Upper lobe of right lung (tissue), 1 donor: ENCODE measurements at regions not wholly inside any gene's neighbourhood (a gene's known extent, or its start where the extent isn't known, plus 50 kb on each side); places are given as distances from the start of the nearest gene placed in this dataset.

Source experiments
- ATAC-seq: fragments of 200-7000 bp; cut with Tn5 transposase; one replicate; pipeline ENCODE4 v1.9.1; 2020; ENCODE audit warnings: mild to moderate bottlenecking, moderate library complexity
- DNase-seq: peaks from one replicate; pipeline ENCODE4 v3.0.0-alpha.2; 2020
- H3K27ac ChIP-seq: fragments of 200-600 bp; one replicate; pipeline ENCODE4 v1.8.0; 2022
- H3K27me3 ChIP-seq: fragments of 200-600 bp; one replicate; pipeline ENCODE4 v1.8.0; 2022; ENCODE audit warnings: mild to moderate bottlenecking
- H3K36me3 ChIP-seq: fragments of 200-600 bp; one replicate; pipeline ENCODE4 v1.8.0; 2022
- H3K4me1 ChIP-seq: fragments of 200-600 bp; one replicate; pipeline ENCODE4 v1.8.0; 2022
- H3K4me3 ChIP-seq: fragments of 200-600 bp; one replicate; pipeline ENCODE4 v1.8.0; 2022; ENCODE audit warnings: mild to moderate bottlenecking
- H3K9me3 ChIP-seq: fragments of 200-600 bp; one replicate; pipeline ENCODE4 v1.8.0; 2022
- CTCF ChIP-seq: fragments of 200-600 bp; IDR thresholded peaks from one replicate; pipeline ENCODE4 v1.8.0; 2022; ENCODE audit warnings: antibody characterized with exemption
- intact Hi-C: fragments of 100-400 bp; cut with DNase I; formaldehyde crosslinking; loops from one replicate; pipeline ENCODE4 v1.11.0; 2022
- donor health status: DM: no; HTN: yes; CAD: no; lungs with severe emphysema.

DNA sequence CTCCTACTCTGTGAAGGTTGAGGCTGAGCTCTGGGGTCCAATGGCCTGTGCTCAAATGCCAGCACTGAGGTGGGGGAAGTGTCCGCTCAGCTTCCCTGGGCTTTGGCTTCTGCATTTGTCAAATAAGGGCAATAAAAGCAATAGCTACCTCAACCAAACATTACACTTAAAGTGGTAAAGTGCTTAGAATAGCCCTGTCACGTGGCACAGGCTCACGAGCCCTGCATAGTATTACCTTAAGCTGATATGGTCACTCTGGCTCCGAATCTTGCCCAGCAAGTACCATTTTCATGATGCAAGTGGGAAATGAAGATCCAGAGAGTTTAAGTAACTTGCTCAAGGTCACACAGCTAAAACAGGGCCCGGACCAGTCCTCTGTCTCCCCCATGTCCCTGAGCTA, 451.1 kb upstream of the ZMIZ1 start:
- no peak for DNase-seq
- no peak for TF ChIP-seq CTCF
- no peaks in the 10 kb centered on the region for H3K4me1 ChIP-seq
- H3K27me3 ChIP-seq, result no peaks in the 10 kb centered on the region
- no peaks in the 10 kb centered on the region for H3K36me3 ChIP-seq
- H3K9me3 ChIP-seq, result no peaks in the 10 kb centered on the region
- ATAC-seq, result no peak
- no peak overlapping the region for H3K4me3 ChIP-seq
- no peak overlapping the region for H3K27ac ChIP-seq
- intact Hi-C loops, result no loop called here

- ATAC-seq, result no peak
- Histone ChIP-seq H3K4me3 (no peak overlapping the region), H3K36me3 (no peaks in the 10 kb centered on the region), H3K27me3 (no peaks in the 10 kb centered on the region), H3K9me3 (no peaks in the 10 kb centered on the region), H3K4me1 (no peaks in the 10 kb centered on the region), H3K27ac (no peak overlapping the region)
- no peak for TF ChIP-seq CTCF
- intact Hi-C loops, result no loop called here
- DNase-seq, result no peak
Measured at GRCh38 chr10:78618050-78618449, 450.7 kb upstream of the ZMIZ1 start.

DNA sequence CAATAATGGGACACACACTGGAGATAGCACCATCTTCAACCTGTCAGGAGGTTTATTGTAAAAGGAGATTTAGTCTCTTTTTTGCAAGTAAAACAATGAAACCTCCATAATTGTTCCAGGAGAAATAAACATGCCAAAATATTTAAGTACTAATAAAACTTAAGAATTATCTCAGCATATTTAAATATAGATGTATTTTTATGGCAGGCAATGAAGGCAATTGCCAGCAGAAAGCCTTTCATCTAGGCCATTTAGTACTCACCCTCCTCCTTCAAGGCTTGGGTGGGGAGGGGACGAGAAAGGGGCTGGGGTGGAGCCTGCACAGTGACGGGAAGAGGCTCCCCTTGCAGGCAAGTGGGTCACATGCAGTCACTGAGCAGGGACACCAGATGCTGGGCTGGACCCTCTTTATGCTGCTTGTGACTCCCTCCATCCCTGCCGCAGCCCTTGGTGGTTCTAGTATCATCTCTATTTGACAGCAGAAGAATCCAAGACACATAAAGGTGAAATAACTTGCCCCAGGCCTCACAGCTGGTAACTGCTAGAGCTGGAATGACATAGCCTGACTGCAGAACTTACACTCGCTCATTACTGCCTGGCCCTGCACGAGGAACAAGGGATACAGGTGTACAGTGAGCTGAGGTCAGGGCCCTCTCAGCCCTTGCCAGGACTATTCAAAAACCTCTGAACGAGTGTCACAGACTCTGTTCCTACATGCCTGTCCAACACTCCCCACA, 449.5 kb upstream of the ZMIZ1 start:
- DNase-seq (no peak), ATAC-seq (no peak)
- Histone ChIP-seq H3K27me3 (no peaks in the 10 kb centered on the region), H3K4me1 (no peaks in the 10 kb centered on the region), H3K36me3 (no peaks in the 10 kb centered on the region), H3K9me3 (no peaks in the 10 kb centered on the region), H3K27ac (no peak overlapping the region), H3K4me3 (no peak overlapping the region)
- intact Hi-C loops, result no loop called here
- TF ChIP-seq CTCF, result no peak

DNA sequence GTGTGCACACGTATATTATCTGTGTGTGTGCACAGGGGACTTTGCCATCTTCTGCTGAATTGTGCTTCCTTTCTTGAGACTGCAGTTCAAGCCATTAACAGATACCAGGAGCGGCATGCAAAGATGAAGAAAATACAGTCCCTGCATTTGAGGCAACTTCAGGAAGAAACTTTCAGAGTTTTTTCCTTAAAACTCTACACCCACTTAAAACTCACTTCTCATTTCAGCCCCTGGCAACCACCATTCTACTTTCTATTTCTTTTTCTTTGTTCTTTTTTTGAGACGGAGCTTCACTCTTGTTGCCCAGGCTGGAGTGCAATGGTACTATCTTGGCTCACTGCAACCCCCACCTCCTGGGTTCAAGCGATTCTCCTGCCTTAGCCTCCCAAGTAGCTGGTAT, 448.9 kb upstream of the ZMIZ1 start:
- no peak for TF ChIP-seq CTCF
- ATAC-seq, result no peak
- intact Hi-C loops, result no loop called here

GRCh38 chr10:78620985-78621799, 447.6 kb upstream of the ZMIZ1 start:
- Histone ChIP-seq H3K4me3 (no peak overlapping the region), H3K27me3 (no peaks in the 10 kb centered on the region), H3K27ac (no peak overlapping the region), H3K4me1 (no peaks in the 10 kb centered on the region), H3K9me3 (no peaks in the 10 kb centered on the region), H3K36me3 (no peaks in the 10 kb centered on the region)
- TF ChIP-seq CTCF, result no peak
- intact Hi-C loops, result no loop called here
- DNase-seq (no peak), ATAC-seq (no peak)

More for the DNA sequence above, 448.9 kb upstream of the ZMIZ1 start:
- H3K9me3 ChIP-seq, result no peaks in the 10 kb centered on the region
- H3K4me1 ChIP-seq, result no peaks in the 10 kb centered on the region
- H3K27ac ChIP-seq, result no peak overlapping the region
- H3K36me3 ChIP-seq, result no peaks in the 10 kb centered on the region
- DNase-seq, result no peak
- H3K4me3 ChIP-seq, result no peak overlapping the region
- H3K27me3 ChIP-seq, result no peaks in the 10 kb centered on the region
